ENCODE measurements at regions not wholly inside any gene's neighbourhood (a gene's known extent, or its start where the extent isn't known, plus 50 kb on each side); places are given as distances from the start of the nearest gene placed in this dataset.

DNA sequence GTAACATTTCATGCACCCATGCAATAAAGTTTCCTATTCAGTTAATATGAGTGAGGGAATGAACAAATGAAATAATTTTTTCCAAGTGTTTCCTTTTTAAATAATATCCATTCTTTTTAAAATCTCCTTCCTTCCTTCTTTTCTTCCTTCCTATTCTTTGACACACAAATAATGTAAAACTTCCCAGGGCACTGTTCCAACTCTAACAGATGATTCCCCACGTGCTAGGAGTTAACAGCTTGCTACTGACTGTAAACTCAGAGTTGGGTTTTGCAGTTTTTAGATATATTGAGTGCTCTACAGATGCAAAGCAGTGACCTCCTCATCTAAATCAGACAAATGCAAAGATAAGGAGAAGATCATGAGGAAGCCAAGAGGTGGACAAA lies 54.0 kb upstream of the POU2F1 start:
- ChIA-PET CTCF (ENCODE audit: low intra/inter-chr PET ratio, low total read pairs) (no interaction called here), POLR2A (no interaction called here)
- FAIRE-seq, result no peak

More for the DNA sequence above, 54.0 kb upstream of the POU2F1 start:
- 0% methylated on average over 1 of the region's 1 CpG for WGBS (ENCODE audit: low lambda C conversion rate)
- ATAC-seq (no peak), DNase-seq (ENCODE audit: low spot score) (no peak)
- peaks cover 0 to 4% of the 10 kb centered on the region in 2 experiments; a peak in 1 of 5 replicates for H3K27me3 ChIP-seq (ENCODE audit: control insufficient read depth in 1 of 2, insufficient read depth in 2 of 2, low read length in 2 of 2)
- no peak overlapping the region for H3K9ac ChIP-seq (ENCODE audit: insufficient read depth, low read depth, low read length)
- no peak overlapping the region for H2AFZ ChIP-seq (ENCODE audit: low read length)
- H3K9me3 ChIP-seq (ENCODE audit: low read length), result no peaks in the 10 kb centered on the region
- intact Hi-C loops (cut with micrococcal nuclease; ENCODE audit: unreplicated experiment) (no loop called here), in situ Hi-C loops (cut with HindIII; ENCODE audit: extremely low pct_ligation_motif_present, low pct_unique_long_range_greater_than_20kb) (no loop called here)
- H3K4me2 ChIP-seq (ENCODE audit: low read depth, low read length), result no peak overlapping the region
- no peaks in the 10 kb centered on the region for H3K79me2 ChIP-seq (ENCODE audit: insufficient read depth, low read length)
- H4K20me1 ChIP-seq (ENCODE audit: insufficient read depth, low read length), result no peaks in the 10 kb centered on the region
- H3K4me1 ChIP-seq (ENCODE audit: insufficient read depth, low read length), result no peaks in the 10 kb centered on the region
- H3K4me3 ChIP-seq (replicated peaks in 1 of 3; ENCODE audit: insufficient read depth in 1 of 3, low read depth in 2 of 3, low read length in 3 of 3), result no peak overlapping the region
- no peak overlapping the region for H3K27ac ChIP-seq (ENCODE audit: extremely low read length, insufficient read depth, low read length)
- H3K36me3 ChIP-seq (replicated peaks in 1 of 2; ENCODE audit: control insufficient read depth in 1 of 2, insufficient read depth in 2 of 2, low read length in 2 of 2), result no peaks in the 10 kb centered on the region
- TF ChIP-seq DPF2 (CRISPR knock-in tag; IDR thresholded peaks at IDR 0.05; ENCODE audit: borderline replicate concordance, low read depth), result no peak
- TF ChIP-seq, protein P1, sequence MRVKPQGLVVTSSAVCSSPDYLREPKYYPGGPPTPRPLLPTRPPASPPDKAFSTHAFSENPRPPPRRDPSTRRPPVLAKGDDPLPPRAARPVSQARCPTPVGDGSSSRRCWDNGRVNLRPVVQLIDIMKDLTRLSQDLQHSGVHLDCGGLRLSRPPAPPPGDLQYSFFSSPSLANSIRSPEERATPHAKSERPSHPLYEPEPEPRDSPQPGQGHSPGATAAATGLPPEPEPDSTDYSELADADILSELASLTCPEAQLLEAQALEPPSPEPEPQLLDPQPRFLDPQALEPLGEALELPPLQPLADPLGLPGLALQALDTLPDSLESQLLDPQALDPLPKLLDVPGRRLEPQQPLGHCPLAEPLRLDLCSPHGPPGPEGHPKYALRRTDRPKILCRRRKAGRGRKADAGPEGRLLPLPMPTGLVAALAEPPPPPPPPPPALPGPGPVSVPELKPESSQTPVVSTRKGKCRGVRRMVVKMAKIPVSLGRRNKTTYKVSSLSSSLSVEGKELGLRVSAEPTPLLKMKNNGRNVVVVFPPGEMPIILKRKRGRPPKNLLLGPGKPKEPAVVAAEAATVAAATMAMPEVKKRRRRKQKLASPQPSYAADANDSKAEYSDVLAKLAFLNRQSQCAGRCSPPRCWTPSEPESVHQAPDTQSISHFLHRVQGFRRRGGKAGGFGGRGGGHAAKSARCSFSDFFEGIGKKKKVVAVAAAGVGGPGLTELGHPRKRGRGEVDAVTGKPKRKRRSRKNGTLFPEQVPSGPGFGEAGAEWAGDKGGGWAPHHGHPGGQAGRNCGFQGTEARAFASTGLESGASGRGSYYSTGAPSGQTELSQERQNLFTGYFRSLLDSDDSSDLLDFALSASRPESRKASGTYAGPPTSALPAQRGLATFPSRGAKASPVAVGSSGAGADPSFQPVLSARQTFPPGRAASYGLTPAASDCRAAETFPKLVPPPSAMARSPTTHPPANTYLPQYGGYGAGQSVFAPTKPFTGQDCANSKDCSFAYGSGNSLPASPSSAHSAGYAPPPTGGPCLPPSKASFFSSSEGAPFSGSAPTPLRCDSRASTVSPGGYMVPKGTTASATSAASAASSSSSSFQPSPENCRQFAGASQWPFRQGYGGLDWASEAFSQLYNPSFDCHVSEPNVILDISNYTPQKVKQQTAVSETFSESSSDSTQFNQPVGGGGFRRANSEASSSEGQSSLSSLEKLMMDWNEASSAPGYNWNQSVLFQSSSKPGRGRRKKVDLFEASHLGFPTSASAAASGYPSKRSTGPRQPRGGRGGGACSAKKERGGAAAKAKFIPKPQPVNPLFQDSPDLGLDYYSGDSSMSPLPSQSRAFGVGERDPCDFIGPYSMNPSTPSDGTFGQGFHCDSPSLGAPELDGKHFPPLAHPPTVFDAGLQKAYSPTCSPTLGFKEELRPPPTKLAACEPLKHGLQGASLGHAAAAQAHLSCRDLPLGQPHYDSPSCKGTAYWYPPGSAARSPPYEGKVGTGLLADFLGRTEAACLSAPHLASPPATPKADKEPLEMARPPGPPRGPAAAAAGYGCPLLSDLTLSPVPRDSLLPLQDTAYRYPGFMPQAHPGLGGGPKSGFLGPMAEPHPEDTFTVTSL (CRISPR knock-in tag; IDR thresholded peaks at IDR 0.05; ENCODE audit: borderline replicate concordance), result no peak
- TF ChIP-seq, protein P2, sequence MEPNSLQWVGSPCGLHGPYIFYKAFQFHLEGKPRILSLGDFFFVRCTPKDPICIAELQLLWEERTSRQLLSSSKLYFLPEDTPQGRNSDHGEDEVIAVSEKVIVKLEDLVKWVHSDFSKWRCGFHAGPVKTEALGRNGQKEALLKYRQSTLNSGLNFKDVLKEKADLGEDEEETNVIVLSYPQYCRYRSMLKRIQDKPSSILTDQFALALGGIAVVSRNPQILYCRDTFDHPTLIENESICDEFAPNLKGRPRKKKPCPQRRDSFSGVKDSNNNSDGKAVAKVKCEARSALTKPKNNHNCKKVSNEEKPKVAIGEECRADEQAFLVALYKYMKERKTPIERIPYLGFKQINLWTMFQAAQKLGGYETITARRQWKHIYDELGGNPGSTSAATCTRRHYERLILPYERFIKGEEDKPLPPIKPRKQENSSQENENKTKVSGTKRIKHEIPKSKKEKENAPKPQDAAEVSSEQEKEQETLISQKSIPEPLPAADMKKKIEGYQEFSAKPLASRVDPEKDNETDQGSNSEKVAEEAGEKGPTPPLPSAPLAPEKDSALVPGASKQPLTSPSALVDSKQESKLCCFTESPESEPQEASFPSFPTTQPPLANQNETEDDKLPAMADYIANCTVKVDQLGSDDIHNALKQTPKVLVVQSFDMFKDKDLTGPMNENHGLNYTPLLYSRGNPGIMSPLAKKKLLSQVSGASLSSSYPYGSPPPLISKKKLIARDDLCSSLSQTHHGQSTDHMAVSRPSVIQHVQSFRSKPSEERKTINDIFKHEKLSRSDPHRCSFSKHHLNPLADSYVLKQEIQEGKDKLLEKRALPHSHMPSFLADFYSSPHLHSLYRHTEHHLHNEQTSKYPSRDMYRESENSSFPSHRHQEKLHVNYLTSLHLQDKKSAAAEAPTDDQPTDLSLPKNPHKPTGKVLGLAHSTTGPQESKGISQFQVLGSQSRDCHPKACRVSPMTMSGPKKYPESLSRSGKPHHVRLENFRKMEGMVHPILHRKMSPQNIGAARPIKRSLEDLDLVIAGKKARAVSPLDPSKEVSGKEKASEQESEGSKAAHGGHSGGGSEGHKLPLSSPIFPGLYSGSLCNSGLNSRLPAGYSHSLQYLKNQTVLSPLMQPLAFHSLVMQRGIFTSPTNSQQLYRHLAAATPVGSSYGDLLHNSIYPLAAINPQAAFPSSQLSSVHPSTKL (CRISPR knock-in tag; IDR thresholded peaks at IDR 0.05), result no peak
- no peak for TF ChIP-seq TGIF2 (CRISPR knock-in tag; IDR thresholded peaks at IDR 0.05)
- TF ChIP-seq ZNF709 (CRISPR knock-in tag; IDR thresholded peaks at IDR 0.05), result no peak
- no peak for TF ChIP-seq PTBP1 (IDR thresholded peaks at IDR 0.05; ENCODE audit: low read depth, low read length, poor library complexity, severe bottlenecking)
- no peak for TF ChIP-seq ZBTB1 (CRISPR knock-in tag; IDR thresholded peaks at IDR 0.05; ENCODE audit: borderline replicate concordance)
- TF ChIP-seq ZNF788 (CRISPR knock-in tag; IDR thresholded peaks at IDR 0.05; ENCODE audit: borderline replicate concordance), result no peak
- no peak for TF ChIP-seq MTF2 (CRISPR knock-in tag; IDR thresholded peaks at IDR 0.05; ENCODE audit: borderline replicate concordance)
- no peak for TF ChIP-seq MED1 (CRISPR knock-in tag; IDR thresholded peaks at IDR 0.05)
- TF ChIP-seq, protein P3, sequence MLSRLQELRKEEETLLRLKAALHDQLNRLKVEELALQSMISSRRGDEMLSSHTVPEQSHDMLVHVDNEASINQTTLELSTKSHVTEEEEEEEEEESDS (CRISPR knock-in tag; IDR thresholded peaks at IDR 0.05; ENCODE audit: borderline replicate concordance), result no peak
- no TSS peak for BruUV-seq (replicated peaks)
